Ascending aorta (tissue), 2 donors: ENCODE measurements at regions not wholly inside any gene's neighbourhood (a gene's known extent, or its start where the extent isn't known, plus 50 kb on each side); places are given as distances from the start of the nearest gene placed in this dataset.

Source experiments
- DNase-seq, 2 donors: peaks; one replicate each; pipeline ENCODE4 v3.0.0-alpha.2; 2019; ENCODE audit warnings: low spot score in 2 of 2
- H3K27ac ChIP-seq, 2 donors: fragments of 200-600 bp; sonication (generic); one replicate each; pipeline ENCODE4 v1.5.1; 2016 to 2017; ENCODE audit warnings: mild to moderate bottlenecking in 1 of 2
- H3K27me3 ChIP-seq: fragments of 200-600 bp; sonication (generic); one replicate; pipeline ENCODE4 v1.5.1; 2017
- H3K36me3 ChIP-seq, 2 donors: fragments of 200-600 bp; sonication (generic); one replicate each; pipeline ENCODE4 v1.5.1; 2016
- H3K4me1 ChIP-seq, 2 donors: fragments of 200-600 bp; sonication (generic); one replicate each; pipeline ENCODE4 v1.5.1; 2016 to 2017; ENCODE audit warnings: mild to moderate bottlenecking in 1 of 2
- H3K4me3 ChIP-seq, 2 donors: fragments of 200-600 bp; sonication (generic); one replicate each; pipeline ENCODE4 v1.5.1; 2016 to 2017; ENCODE audit warnings: mild to moderate bottlenecking in 1 of 2
- H3K9me3 ChIP-seq, 2 donors: fragments of 200-600 bp; sonication (generic); one replicate each; pipeline ENCODE4 v1.5.1; 2016
- CTCF ChIP-seq, 3 experiments: fragments of 200-600 bp in 2 of 3; fragments of 450-650 bp in 1 of 3; sonication (generic) in 2 of 3; IDR thresholded peaks; one replicate each; pipeline ENCODE4 v1.5.1; 2016 to 2019; ENCODE audit warnings: antibody characterized with exemption in 3 of 3, mild to moderate bottlenecking in 1 of 3, moderate library complexity in 1 of 3
- intact Hi-C: fragments of 100-400 bp; cut with DNase I; formaldehyde crosslinking; loops from one replicate; pipeline ENCODE4 v1.15.1; 2023

- Histone ChIP-seq H3K4me3 (no peak overlapping the region), H3K36me3 (no peaks in the 10 kb centered on the region), H3K9me3 (no peaks in the 10 kb centered on the region), H3K27ac (no peak overlapping the region), H3K27me3 (no peaks in the 10 kb centered on the region), H3K4me1 (no peaks in the 10 kb centered on the region)
- no peak for TF ChIP-seq CTCF (IDR thresholded peaks at IDR 0.05)
- no peak for DNase-seq
- intact Hi-C loops: no loop called here
These were observed 115.6 kb upstream of the CPEB4 start for GRCh38 chr5:173772384-173773059.

- no peaks in the 10 kb centered on the region for H3K4me1 ChIP-seq
- DNase-seq: no peak
- no peak for TF ChIP-seq CTCF (IDR thresholded peaks at IDR 0.05)
- H3K36me3 ChIP-seq: no peaks in the 10 kb centered on the region
- intact Hi-C loops: no loop called here
- no peak overlapping the region for H3K4me3 ChIP-seq
- H3K9me3 ChIP-seq: no peaks in the 10 kb centered on the region
- H3K27ac ChIP-seq: no peak overlapping the region
- H3K27me3 ChIP-seq: no peaks in the 10 kb centered on the region
These were observed 113.8 kb upstream of the CPEB4 start for GRCh38 chr5:173774271-173774761.

DNA sequence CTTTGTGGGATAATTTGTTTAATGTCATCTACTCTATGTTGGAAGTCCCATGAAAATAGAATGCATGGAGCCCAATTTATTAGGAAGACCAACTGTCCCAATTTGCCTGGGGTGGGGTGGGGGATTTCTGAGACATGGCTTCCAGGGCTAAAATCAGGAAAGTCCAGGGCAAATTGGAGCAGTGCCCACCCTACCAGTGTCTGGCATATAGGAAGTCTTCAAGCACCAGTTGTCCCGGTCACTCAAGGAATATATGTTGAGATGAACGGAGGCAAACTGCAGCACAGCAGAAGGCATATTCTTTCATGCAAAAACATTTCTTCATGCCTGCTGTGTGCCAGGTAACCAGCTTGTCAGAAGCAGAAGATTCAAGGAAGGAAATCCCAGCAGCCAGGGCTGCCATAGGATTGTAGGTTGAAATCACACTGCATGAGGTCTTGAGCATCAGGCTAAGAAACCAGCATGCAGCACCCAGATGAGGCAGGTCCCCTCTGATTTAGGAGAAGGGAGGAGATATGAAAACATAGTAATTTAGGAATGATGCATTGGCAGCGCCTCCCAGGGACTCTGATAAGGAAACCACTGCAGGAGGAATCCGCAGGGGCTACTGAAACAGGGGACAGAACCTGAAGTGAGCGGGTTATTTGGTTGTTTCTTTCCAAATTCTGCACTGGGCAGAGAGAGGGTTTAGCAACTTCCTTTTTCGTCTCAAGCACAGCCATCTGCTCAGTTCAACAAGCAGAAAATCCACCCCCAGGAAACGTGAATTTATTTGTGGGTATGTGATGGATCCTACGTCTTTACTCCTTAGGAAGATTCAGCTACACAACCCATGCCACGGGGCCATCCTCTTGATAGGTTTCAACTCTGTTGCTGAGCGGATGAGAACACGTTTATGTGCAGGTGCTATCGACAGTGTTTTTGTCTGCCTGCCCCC lies 112.6 kb upstream of the CPEB4 start:
- intact Hi-C loops: no loop called here
- Histone ChIP-seq H3K9me3 (no peaks in the 10 kb centered on the region), H3K36me3 (no peaks in the 10 kb centered on the region), H3K4me1 (no peaks in the 10 kb centered on the region), H3K27ac (no peak overlapping the region), H3K27me3 (no peaks in the 10 kb centered on the region), H3K4me3 (no peak overlapping the region)
- no peak for DNase-seq
- TF ChIP-seq CTCF (IDR thresholded peaks at IDR 0.05): no peak

GRCh38 chr5:173777149-173777548 lies 111.0 kb upstream of the CPEB4 start:
- Histone ChIP-seq H3K9me3 (no peaks in the 10 kb centered on the region), H3K27ac (no peak overlapping the region), H3K4me1 (peaks cover 0 to 8% of the 10 kb centered on the region in 2 donors), H3K27me3 (no peaks in the 10 kb centered on the region), H3K4me3 (no peak overlapping the region), H3K36me3 (no peaks in the 10 kb centered on the region)
- no peak for DNase-seq
- no peak for TF ChIP-seq CTCF (IDR thresholded peaks at IDR 0.05)
- intact Hi-C loops: no loop called here

GRCh38 chr5:173777674-173778073 lies 110.5 kb upstream of the CPEB4 start:
- no peak for TF ChIP-seq CTCF (IDR thresholded peaks at IDR 0.05)
- H3K9me3 ChIP-seq: no peaks in the 10 kb centered on the region
- intact Hi-C loops: no loop called here
- no peak overlapping the region for H3K4me3 ChIP-seq
- no peaks in the 10 kb centered on the region for H3K27me3 ChIP-seq
- peaks cover 2 to 13% of the 10 kb centered on the region in 2 donors for H3K4me1 ChIP-seq
- no peak overlapping the region for H3K27ac ChIP-seq
- DNase-seq: no peak
- H3K36me3 ChIP-seq: no peaks in the 10 kb centered on the region
